Fibroblast of skin of left biceps (primary cell): ENCODE measurements at regions not wholly inside any gene's neighbourhood (a gene's known extent, or its start where the extent isn't known, plus 50 kb on each side); places are given as distances from the start of the nearest gene placed in this dataset.
"Not testable (repeated sequence)": the region's sequence is repeated elsewhere in the genome, so short reads cannot be mapped to it uniquely, and the experiment has no call there.

Experiments
- DNase-seq, 2 experiments: peaks; one replicate each; pipeline ENCODE4 v3.0.0-alpha.2; 2013; ENCODE audit warnings: low read depth in 2 of 2

- DNase-seq = peak; percentile 42 to 45
These were observed 181.9 kb downstream of the TMEM26 start for GRCh38 chr10:61271127-61271780.

- no peak for DNase-seq
These were observed 189.7 kb downstream of the TMEM26 start for GRCh38 chr10:61263518-61263917.

- DNase-seq = peak; percentile 70 to 76
These were observed 190.5 kb downstream of the TMEM26 start for GRCh38 chr10:61262486-61263261.

- DNase-seq = no peak
These were observed 195.2 kb downstream of the TMEM26 start for GRCh38 chr10:61257956-61258496.

- DNase-seq = no peak
These were observed 196.0 kb downstream of the TMEM26 start for GRCh38 chr10:61257136-61257535.

- not testable (repeated sequence) for DNase-seq
These were observed 200.9 kb downstream of the TMEM26 start for GRCh38 chr10:61252326-61252725.

GRCh38 chr10:61251089-61251488, 202.1 kb downstream of the TMEM26 start:
- no peak for DNase-seq

- no peak for DNase-seq
These were observed 203.1 kb downstream of the TMEM26 start for GRCh38 chr10:61250131-61250530.

GRCh38 chr10:61248013-61248412, 205.2 kb downstream of the TMEM26 start:
- no peak for DNase-seq

GRCh38 chr10:61244261-61244775, 208.9 kb downstream of the TMEM26 start:
- no peak for DNase-seq

GRCh38 chr10:61232780-61233179, 220.4 kb downstream of the TMEM26 start:
- no peak for DNase-seq

- no peak for DNase-seq
These were observed 227.2 kb downstream of the TMEM26 start for GRCh38 chr10:61225939-61226338.

- DNase-seq = no peak
These were observed 229.6 kb downstream of the TMEM26 start for GRCh38 chr10:61223576-61223975.

GRCh38 chr10:61219696-61220095, 233.5 kb downstream of the TMEM26 start:
- no peak for DNase-seq

- DNase-seq = no peak
These were observed 235.2 kb downstream of the TMEM26 start for GRCh38 chr10:61217851-61218565.

GRCh38 chr10:61215246-61215645, 237.9 kb downstream of the TMEM26 start:
- no peak for DNase-seq

- no peak for DNase-seq
These were observed 241.7 kb downstream of the TMEM26 start for GRCh38 chr10:61211468-61211867.

GRCh38 chr10:61197057-61197456, 253.1 kb upstream of the RHOBTB1 start:
- DNase-seq = no peak

- no peak for DNase-seq
These were observed 251.2 kb upstream of the RHOBTB1 start for GRCh38 chr10:61195211-61195610.

- not testable (repeated sequence) for DNase-seq
These were observed 248.6 kb upstream of the RHOBTB1 start for GRCh38 chr10:61192589-61192988.

GRCh38 chr10:61192042-61192441, 248.1 kb upstream of the RHOBTB1 start:
- no peak for DNase-seq

GRCh38 chr10:61189912-61190311, 245.9 kb upstream of the RHOBTB1 start:
- no peak for DNase-seq
